Panc1 (cell line): ENCODE measurements at regions not wholly inside any gene's neighbourhood (a gene's known extent, or its start where the extent isn't known, plus 50 kb on each side); places are given as distances from the start of the nearest gene placed in this dataset.

ENCODE experiments used
- ATAC-seq: fragments of 200-7000 bp; cut with Tn5 transposase; 2 replicates; pipeline ENCODE4 v1.9.1; 2020; ENCODE audit warnings: mild to moderate bottlenecking, moderate library complexity
- BruUV-seq: library from RNA; stranded (reverse); fragments of 400-500 nt; replicated peaks from 2 replicates; lab custom pipeline; 2021; lab: Mats Ljungman, UMichigan
- CTCF ChIA-PET: fragments of 300-600 bp; sonication (Branson Sonifier 250); formaldehyde crosslinking; loops from one replicate; lab custom pipeline; 2022; ENCODE audit warnings: antibody characterized with exemption; lab: Charles Lee
- POLR2A ChIA-PET: fragments of 300-600 bp; sonication (Branson Sonifier 250); formaldehyde crosslinking; loops from one replicate; lab custom pipeline; 2022; ENCODE audit warnings: antibody characterized with exemption; lab: Charles Lee
- DNase-seq: peaks from one replicate; pipeline ENCODE4 v3.0.0-alpha.2; 2010; ENCODE audit warnings: low read depth, low spot score
- H3K27ac ChIP-seq: 2 replicates; pipeline ENCODE4 v1.5.1; 2011; ENCODE audit warnings: mild to moderate bottlenecking, low read length, inconsistent platforms
- H3K27me3 ChIP-seq: fragments of 200-500 bp; sonication (Bioruptor generic); 2 replicates; pipeline ENCODE4 v1.6.0; 2014; ENCODE audit warnings: low read length, inconsistent platforms; ENCODE audit not compliant: control insufficient read depth, insufficient read depth
- H3K36me3 ChIP-seq: fragments of 200-500 bp; sonication (Bioruptor generic); 2 replicates; pipeline ENCODE4 v1.5.1; 2014; ENCODE audit warnings: inconsistent platforms, mild to moderate bottlenecking, low read length, moderate library complexity; ENCODE audit not compliant: control insufficient read depth, insufficient read depth
- H3K4me1 ChIP-seq: 2 replicates; pipeline ENCODE4 v1.5.1; 2011; ENCODE audit warnings: inconsistent platforms, mild to moderate bottlenecking, low read length, moderate library complexity; ENCODE audit not compliant: control insufficient read depth, insufficient read depth
- H3K4me3 ChIP-seq, 2 experiments: 2 replicates each; pipeline ENCODE4 v1.5.1; 2011 to 2012; ENCODE audit warnings: low read depth in 2 of 2, low read length in 2 of 2, mild to moderate bottlenecking in 2 of 2, inconsistent platforms in 1 of 2, moderate library complexity in 1 of 2
- H3K9me3 ChIP-seq: fragments of 200-500 bp; sonication (Bioruptor generic); 2 replicates; pipeline ENCODE4 v1.5.1; 2014; ENCODE audit warnings: low read depth, mild to moderate bottlenecking, inconsistent platforms, low read length, moderate library complexity; ENCODE audit not compliant: control insufficient read depth, insufficient read depth
- CTCF ChIP-seq: fragments of 450-650 bp; IDR thresholded peaks from 2 replicates; pipeline ENCODE4 v1.5.1; 2017; ENCODE audit warnings: mild to moderate bottlenecking
- POLR2AphosphoS5 ChIP-seq: IDR thresholded peaks from 2 replicates; pipeline ENCODE4 v1.6.1; 2012; ENCODE audit warnings: mild to moderate bottlenecking, low read depth, low read length, moderate library complexity
- REST ChIP-seq, 2 experiments: IDR thresholded peaks; 2 replicates each; pipeline ENCODE4 v1.6.1; 2011 to 2012; ENCODE audit warnings: low read depth in 2 of 2, control low read depth in 1 of 2, low read length in 1 of 2, mild to moderate bottlenecking in 1 of 2, moderate library complexity in 1 of 2; ENCODE audit not compliant: insufficient read depth in 1 of 2
- SIN3A ChIP-seq: IDR thresholded peaks from 2 replicates; pipeline ENCODE4 v1.6.1; 2012; ENCODE audit warnings: low read depth, mild to moderate bottlenecking, low read length, moderate library complexity, borderline replicate concordance; ENCODE audit not compliant: insufficient read depth
- TCF7L2 ChIP-seq: IDR thresholded peaks from 2 replicates; pipeline ENCODE4 v1.6.1; 2011; ENCODE audit warnings: mild to moderate bottlenecking, low read depth, low read length, inconsistent platforms
- in situ Hi-C: cut with HindIII; loops from 2 replicates; pipeline ENCODE4 v1.10.0; 2016; ENCODE audit warnings: low sequenced_read_pairs, low pct_unique_long_range_greater_than_20kb
- intact Hi-C: fragments of 100-400 bp; cut with micrococcal nuclease; formaldehyde crosslinking; loops from one replicate; pipeline ENCODE4 v1.10.0; 2022; ENCODE audit not compliant: unreplicated experiment

GRCh38 chr12:41972598-41972997, 172.1 kb downstream of the GXYLT1 start:
- TF ChIP-seq CTCF: no peak
- TF ChIP-seq REST (IDR thresholded peaks at IDR 0.05; ENCODE audit: insufficient read depth in 1 of 2, low read depth in 2 of 2, low read length in 1 of 2): no peak
- TF ChIP-seq POLR2AphosphoS5: no peak
- TF ChIP-seq TCF7L2: no peak
- TF ChIP-seq SIN3A: no peak
- BruUV-seq: no TSS peak
- Histone ChIP-seq H3K9me3 (no peaks in the 10 kb centered on the region), H3K27me3 (no peaks in the 10 kb centered on the region), H3K36me3 (no peaks in the 10 kb centered on the region), H3K4me1 (no peaks in the 10 kb centered on the region), H3K27ac (no peak overlapping the region), H3K4me3 (no peak overlapping the region)
- in situ Hi-C loops: no loop called here
- DNase-seq: no peak
- ChIA-PET CTCF (no interaction called here), POLR2A (no interaction called here)
- no peak for ATAC-seq
- intact Hi-C loops: no loop called here

GRCh38 chr12:41972196-41972595, 172.5 kb downstream of the GXYLT1 start:
- no peaks in the 10 kb centered on the region for H3K27me3 ChIP-seq
- no peak overlapping the region for H3K27ac ChIP-seq
- ChIA-PET CTCF (no interaction called here), POLR2A (no interaction called here)
- intact Hi-C loops (no loop called here), in situ Hi-C loops (no loop called here)
- ATAC-seq (no peak), DNase-seq (no peak)
- H3K9me3 ChIP-seq: no peaks in the 10 kb centered on the region
- TF ChIP-seq REST (IDR thresholded peaks at IDR 0.05; ENCODE audit: insufficient read depth in 1 of 2, low read depth in 2 of 2, low read length in 1 of 2) (no peak), CTCF (no peak)
- no TSS peak for BruUV-seq
- H3K4me3 ChIP-seq: no peak overlapping the region
- no peaks in the 10 kb centered on the region for H3K36me3 ChIP-seq
- no peaks in the 10 kb centered on the region for H3K4me1 ChIP-seq
